NOMO-1 (cell line): ENCODE measurements at regions not wholly inside any gene's neighbourhood (a gene's known extent, or its start where the extent isn't known, plus 50 kb on each side); places are given as distances from the start of the nearest gene placed in this dataset.
"Not testable (repeated sequence)": the region's sequence is repeated elsewhere in the genome, so short reads cannot be mapped to it uniquely, and the experiment has no call there.

Source experiments
- DNase-seq, 2 experiments: peaks; one replicate each; lab custom pipeline; 2025; ENCODE audit not compliant: unreplicated experiment in 2 of 2; lab: John Stamatoyannopoulos, UW

GRCh38 chr12:83800022-83800421, 1112.6 kb downstream of the SLC6A15 start:
- DNase-seq = no peak

GRCh38 chr12:83796531-83796930, 1109.8 kb downstream of the TMTC2 start:
- no peak for DNase-seq

DNA sequence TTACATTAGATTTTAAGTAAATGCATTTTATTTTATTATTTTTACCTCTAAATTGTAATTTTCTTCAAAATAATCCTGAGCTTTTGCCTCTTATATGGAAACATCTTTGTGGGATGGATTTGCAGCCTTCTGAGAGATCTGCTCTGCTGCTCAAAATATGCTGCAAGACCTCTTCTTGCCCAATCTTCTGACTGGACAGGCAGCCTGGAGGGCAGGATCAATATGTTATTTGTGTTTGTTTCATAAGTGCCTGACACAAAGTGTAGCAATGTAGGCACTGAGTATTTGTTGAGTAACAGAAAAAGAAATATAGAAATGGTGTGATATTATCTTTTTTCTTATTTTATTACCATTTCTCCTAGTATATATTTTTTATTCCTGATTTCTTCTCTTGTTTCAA, 1106.9 kb downstream of the TMTC2 start:
- DNase-seq = no peak

DNA sequence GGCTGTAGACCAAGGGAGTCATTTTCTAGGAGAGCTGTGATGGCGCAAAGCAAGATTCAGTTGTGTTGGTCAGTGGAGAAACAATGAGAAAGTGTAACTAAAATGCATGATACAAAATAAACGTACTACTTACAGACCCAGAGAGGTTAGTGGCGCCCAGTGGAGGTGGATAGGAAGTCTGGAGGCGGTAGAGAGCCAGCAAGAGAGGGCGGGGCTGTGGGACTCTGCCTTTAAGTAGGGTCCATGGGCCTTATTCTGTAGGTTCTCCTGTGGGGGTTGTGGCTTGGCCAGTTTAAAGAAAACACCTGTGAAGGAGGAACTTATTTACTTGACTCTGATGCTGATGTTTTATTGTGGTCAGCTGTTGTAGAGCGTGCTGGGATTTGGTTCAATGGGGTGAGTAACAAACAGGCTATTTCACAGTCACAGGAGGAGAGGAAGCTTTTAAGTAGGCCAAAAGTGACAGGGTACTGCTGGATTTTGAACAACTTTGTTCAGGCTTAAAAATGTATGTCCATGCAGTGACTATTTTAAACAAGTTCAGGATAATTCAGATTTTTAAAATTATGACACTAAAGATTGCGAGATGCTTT, 1097.7 kb downstream of the TMTC2 start:
- DNase-seq = no peak

DNA sequence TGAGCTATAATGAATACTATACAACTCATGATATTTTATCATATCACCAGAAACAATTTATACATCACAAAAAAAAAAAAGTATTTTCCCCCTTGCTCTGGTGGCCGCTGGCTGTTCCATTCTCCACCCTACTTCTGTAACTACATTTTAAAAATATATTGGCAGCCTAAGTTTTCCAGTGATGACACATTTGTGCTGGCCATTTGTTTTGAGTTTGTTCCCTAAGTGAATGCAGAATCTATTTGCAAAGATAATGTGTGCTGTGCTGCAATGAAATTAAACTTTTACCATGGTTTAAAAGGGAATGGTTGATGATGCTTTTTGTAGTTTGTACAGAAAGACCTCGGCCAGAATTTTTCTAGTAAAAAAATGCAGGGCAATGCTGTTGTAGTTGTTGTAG, 1092.8 kb downstream of the TMTC2 start:
- DNase-seq = no peak

DNA sequence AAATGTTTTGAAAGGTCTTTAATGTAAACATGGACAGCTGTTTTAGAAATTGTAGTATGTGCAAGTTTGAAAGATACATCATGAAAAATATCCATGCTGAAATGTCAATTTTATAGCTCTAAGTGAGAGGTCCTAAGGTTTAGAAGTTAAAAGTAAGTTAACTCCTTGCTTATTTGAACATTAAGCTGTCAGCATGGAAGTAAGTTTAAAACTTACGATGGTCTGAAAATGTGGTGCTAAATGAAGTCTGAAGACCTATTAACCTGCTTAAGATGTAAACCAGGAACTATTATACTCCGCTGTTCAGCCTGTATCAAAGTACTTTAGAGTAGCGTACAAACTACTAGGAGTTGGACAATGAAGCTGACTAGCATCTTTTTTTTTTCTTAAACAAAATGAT, 1082.4 kb downstream of the TMTC2 start:
- DNase-seq = no peak

- DNase-seq = no peak
These were observed 1081.0 kb downstream of the TMTC2 start for GRCh38 chr12:83767723-83768122.

DNA sequence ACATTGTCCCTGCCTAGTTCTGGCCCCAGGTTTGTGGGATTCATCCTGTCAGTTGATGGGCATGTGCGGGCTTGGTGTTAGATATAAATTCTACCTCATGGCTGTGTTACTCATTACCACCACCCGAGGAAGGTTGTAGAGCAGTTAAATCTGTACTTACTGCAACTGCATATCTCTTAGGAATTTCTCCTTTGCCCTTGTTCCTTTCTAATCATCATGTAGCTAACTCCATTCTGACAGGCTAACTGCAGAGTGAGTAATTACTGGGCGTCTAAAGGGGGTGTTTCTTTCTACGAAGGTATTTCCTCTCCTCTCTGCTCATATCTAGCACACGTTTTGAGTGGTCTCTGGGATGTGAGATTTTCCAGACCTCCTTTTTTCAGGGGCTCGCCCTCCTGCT, 1076.7 kb downstream of the TMTC2 start:
- no peak for DNase-seq

DNA sequence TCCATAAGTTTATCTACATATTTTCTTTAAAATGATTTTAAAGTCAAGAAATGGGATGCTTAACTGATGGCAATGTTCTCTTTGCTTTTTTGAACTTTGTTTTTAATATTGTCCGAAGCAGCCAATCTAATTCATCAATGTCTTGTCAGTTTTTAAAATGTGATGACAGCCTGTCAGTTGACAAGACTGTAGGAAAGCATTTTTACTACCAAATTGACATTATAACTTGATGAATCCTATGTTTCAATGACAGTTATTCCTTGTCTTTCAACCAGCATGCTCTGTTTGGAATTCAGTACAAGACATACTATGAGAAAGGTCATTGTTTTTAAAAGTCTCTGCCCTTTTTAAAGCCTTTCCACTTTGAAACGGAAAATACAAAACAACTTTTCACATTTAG, 1073.2 kb downstream of the TMTC2 start:
- no peak for DNase-seq

DNA sequence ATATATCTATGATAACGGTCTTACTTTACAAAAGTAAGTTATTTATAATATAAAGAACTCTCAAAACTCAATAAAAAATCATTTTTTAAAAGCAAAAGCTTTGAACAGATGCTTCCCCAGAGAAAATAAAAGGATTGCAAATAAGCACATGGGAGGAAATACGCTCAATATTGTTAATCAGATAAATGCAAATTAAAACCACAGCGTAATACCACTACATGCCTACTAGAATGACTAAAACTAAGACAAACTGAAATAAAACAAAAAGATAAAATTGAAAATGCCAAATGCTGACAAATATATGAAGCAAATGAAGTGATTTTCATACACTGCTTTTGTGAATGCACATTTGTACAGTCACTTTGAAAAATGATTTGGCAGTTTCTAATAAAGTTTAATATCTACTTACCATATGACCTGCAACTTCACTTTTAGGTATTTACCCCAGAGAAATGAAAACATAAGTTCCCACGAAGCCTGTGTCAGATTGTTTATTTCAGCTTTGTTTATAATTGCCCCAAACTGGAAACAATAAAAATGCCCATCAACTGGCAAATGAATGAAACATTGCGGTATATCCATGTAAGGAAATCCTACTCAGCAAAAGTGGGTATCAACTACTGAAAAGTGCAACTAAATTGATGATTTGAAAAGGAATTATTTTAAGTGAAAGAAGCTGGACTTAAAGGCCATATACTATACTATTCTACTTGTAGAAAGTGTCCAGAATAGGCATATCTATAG, 1072.4 kb downstream of the TMTC2 start:
- no peak for DNase-seq

GRCh38 chr12:83753904-83754303, 1067.2 kb downstream of the TMTC2 start:
- no peak for DNase-seq

DNA sequence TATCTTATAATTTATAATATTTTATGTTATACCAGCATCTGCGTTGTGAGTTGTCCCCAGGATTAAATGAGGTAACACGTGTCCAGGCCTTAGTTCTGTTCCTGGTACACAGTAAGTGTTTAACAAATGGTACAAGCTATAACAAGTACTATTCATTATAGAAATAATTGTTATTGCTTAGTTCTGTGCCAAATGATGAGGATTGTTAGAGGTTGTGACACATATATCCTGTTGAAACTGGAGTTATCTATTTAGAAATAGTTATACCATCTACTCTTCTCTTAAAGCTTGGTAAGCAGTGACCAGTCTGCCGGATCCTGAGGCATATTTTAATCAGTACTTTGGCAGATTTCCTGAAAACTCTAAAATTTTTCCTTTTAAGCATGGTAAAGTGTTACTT, 1066.5 kb downstream of the TMTC2 start:
- no peak for DNase-seq

DNA sequence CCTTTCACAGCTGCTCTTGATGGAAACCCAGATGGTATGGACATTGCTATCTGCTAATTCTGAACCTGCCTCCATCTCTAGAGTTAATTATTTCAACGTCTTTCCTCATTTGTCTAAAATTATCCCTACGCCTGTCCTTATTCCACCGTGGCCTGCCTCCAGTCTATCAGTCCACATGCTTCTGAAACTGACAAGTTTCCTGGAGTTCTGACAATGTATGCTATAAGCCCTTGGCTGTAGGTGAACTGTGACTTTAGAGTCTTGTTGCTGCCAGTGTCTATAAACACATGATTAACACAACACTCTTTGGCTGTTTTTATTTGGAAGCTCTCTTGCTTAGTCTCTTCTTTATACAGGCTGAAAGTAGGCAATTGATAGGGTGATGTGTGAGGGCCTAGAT, 1052.9 kb downstream of the TMTC2 start:
- no peak for DNase-seq

GRCh38 chr12:83710851-83711250, 1024.1 kb downstream of the TMTC2 start:
- no peak for DNase-seq

DNA sequence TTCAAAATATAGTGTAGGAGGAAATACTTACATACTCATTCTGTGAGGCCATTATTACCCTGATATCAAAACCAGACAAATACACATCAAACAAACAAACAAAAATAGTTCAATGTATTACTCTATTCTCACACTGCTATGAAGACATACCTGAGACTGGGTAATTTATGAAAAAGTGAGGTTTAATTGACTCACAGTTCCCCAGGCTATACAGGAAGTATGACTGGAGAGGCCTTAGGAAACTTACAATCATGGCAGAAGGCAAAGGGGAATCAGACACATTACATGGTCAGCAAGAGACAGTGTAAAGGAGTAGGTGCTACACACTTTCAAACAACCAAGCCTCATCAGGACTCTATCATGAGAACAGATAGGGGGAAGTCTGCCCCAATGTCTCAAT, 1023.2 kb downstream of the TMTC2 start:
- no peak for DNase-seq

DNA sequence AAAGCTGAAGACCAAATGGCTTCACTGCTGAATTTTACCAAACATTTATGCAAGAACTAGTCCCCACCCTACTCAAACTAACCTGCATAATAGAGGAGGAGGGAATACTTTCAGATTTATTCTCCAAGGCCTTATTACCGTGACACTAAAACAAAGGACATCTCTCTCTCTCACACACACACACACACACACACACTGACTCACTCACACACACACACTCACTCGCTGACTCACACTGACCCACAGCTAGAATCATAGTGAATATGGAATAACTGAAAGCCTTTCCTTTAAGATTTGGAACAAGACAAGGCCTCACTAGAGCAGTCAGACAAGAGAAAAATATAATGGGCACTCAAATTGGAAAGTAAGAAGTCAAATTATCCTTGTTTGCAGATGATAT, 1014.1 kb downstream of the TMTC2 start:
- DNase-seq = no peak

- DNase-seq = not testable (repeated sequence)
These were observed 1009.6 kb downstream of the TMTC2 start for GRCh38 chr12:83696311-83696710.

GRCh38 chr12:83691730-83692129, 1005.0 kb downstream of the TMTC2 start:
- no peak for DNase-seq

DNA sequence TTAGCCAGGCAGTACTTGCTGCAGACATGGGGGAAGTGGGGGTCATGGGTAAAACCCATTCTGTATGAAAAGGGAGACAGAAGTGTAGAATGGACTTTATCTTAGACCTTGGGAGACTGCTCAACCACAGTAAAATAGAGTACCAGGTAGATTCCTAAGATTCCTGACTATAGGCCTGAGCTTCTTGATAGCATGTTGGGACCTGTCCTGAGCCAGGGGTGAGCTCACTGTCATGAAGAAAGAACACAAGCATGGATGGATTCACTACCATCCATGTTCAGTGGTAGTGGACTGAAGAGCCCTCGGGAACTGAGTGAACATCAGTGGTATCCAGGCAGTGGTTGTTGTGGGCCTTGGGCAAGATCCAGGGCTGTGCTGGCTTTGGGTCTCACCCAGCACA, 1003.8 kb downstream of the TMTC2 start:
- DNase-seq = no peak

- DNase-seq = no peak
These were observed 1002.6 kb downstream of the TMTC2 start for GRCh38 chr12:83689333-83689732.

GRCh38 chr12:83676781-83677295, 990.1 kb downstream of the TMTC2 start:
- no peak for DNase-seq

- no peak for DNase-seq
These were observed 980.0 kb downstream of the TMTC2 start for GRCh38 chr12:83666690-83667089.
